ENCODE measurements at regions not wholly inside any gene's neighbourhood (a gene's known extent, or its start where the extent isn't known, plus 50 kb on each side); places are given as distances from the start of the nearest gene placed in this dataset.

GRCh38 chr5:171595401-171595800 is 176.0 kb downstream of the FGF18 start:
- H3K27ac ChIP-seq (replicated peaks) = no peak overlapping the region
- no peaks in the 10 kb centered on the region for H3K27me3 ChIP-seq (ENCODE audit: insufficient read depth, poor library complexity, severe bottlenecking)
- no peak overlapping the region for H3K4me3 ChIP-seq (replicated peaks; ENCODE audit: insufficient read depth, low read length)
- no peak for DNase-seq (ENCODE audit: low read depth in 1 of 2, low spot score in 1 of 2)
- no peak for TF ChIP-seq SPI1 (IDR thresholded peaks at IDR 0.05; ENCODE audit: borderline replicate concordance, low read depth)
- TF ChIP-seq GABPA (IDR thresholded peaks at IDR 0.05; ENCODE audit: low read depth) = no peak
- TF ChIP-seq CTCF (IDR thresholded peaks at IDR 0.05; ENCODE audit: insufficient read depth, low read length) = no peak
- TF ChIP-seq POLR2AphosphoS5 (IDR thresholded peaks at IDR 0.05; ENCODE audit: low read depth) = no peak
- no peak for TF ChIP-seq REST (IDR thresholded peaks at IDR 0.05; ENCODE audit: insufficient replicate concordance, low read depth)

GRCh38 chr5:171595801-171596231 is 176.4 kb downstream of the FGF18 start:
- no peak overlapping the region for H3K27ac ChIP-seq (replicated peaks)
- DNase-seq (ENCODE audit: low read depth in 1 of 2, low spot score in 1 of 2) = no peak
- H3K4me3 ChIP-seq (replicated peaks; ENCODE audit: insufficient read depth, low read length) = no peak overlapping the region
- H3K27me3 ChIP-seq (ENCODE audit: insufficient read depth, poor library complexity, severe bottlenecking) = no peaks in the 10 kb centered on the region
- TF ChIP-seq GABPA (IDR thresholded peaks at IDR 0.05; ENCODE audit: low read depth) (no peak), CTCF (IDR thresholded peaks at IDR 0.05; ENCODE audit: insufficient read depth, low read length) (no peak), POLR2AphosphoS5 (IDR thresholded peaks at IDR 0.05; ENCODE audit: low read depth) (no peak), REST (IDR thresholded peaks at IDR 0.05; ENCODE audit: insufficient replicate concordance, low read depth) (no peak)

GRCh38 chr5:171596391-171596878 is 177.0 kb downstream of the FGF18 start:
- no peak for DNase-seq (ENCODE audit: low read depth in 1 of 2, low spot score in 1 of 2)
- no peak overlapping the region for H3K27ac ChIP-seq (replicated peaks)
- H3K27me3 ChIP-seq (ENCODE audit: insufficient read depth, poor library complexity, severe bottlenecking) = no peaks in the 10 kb centered on the region
- TF ChIP-seq SPI1 (IDR thresholded peaks at IDR 0.05; ENCODE audit: borderline replicate concordance, low read depth) (no peak), POLR2AphosphoS5 (IDR thresholded peaks at IDR 0.05; ENCODE audit: low read depth) (no peak), CTCF (IDR thresholded peaks at IDR 0.05; ENCODE audit: insufficient read depth, low read length) (no peak), GABPA (IDR thresholded peaks at IDR 0.05; ENCODE audit: low read depth) (no peak), REST (IDR thresholded peaks at IDR 0.05; ENCODE audit: insufficient replicate concordance, low read depth) (no peak)
- no peak overlapping the region for H3K4me3 ChIP-seq (replicated peaks; ENCODE audit: insufficient read depth, low read length)

Data from HL-60 (cell line).